Retinal pigment epithelial cell (primary cell): ENCODE measurements at regions not wholly inside any gene's neighbourhood (a gene's known extent, or its start where the extent isn't known, plus 50 kb on each side); places are given as distances from the start of the nearest gene placed in this dataset.
"Not testable (repeated sequence)": the region's sequence is repeated elsewhere in the genome, so short reads cannot be mapped to it uniquely, and the experiment has no call there.

ENCODE experiments used
- DNase-seq: peaks from one replicate; pipeline ENCODE4 v3.0.0-alpha.2; 2010; ENCODE audit warnings: low read depth
- H3K4me3 ChIP-seq: 2 replicates; pipeline ENCODE4 v1.5.1; 2011; ENCODE audit warnings: mild to moderate bottlenecking, low read length, control low read depth, moderate library complexity
- TF ChIP-seq, protein P1 (sequence below): conservative IDR thresholded peaks from 2 replicates; pipeline ENCODE4 v1.5.1; 2011; ENCODE audit warnings: low read depth, low read length, control low read depth, inconsistent platforms

DNA sequence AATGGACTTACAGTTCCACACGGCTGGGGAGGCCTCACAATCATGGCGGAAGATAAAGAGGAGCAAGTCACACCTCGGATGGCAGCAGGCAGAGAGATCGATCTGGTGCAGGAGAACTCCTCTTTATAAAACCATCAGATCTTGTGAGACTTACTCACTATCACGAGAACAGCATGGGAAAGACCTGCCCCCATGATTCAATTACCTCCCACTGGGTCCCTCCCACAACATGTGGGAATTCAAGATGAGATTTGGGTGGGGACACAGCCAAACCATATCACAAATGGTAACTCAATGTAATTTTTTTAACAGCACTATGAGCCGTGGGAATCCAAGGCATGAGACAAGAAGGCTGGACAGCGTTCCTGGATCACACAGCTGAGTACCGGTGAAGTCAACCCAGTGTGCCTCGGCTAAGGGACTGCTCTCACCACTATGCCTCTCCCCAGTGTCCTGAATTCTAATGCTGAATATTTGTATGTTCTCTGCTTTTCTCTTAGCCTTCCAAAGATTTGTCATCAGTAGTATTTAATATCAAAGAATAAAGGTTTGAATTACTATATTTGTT is 84.3 kb downstream of the IRS2 start:
- DNase-seq, H3K4me3 ChIP-seq: not testable (repeated sequence)

DNA sequence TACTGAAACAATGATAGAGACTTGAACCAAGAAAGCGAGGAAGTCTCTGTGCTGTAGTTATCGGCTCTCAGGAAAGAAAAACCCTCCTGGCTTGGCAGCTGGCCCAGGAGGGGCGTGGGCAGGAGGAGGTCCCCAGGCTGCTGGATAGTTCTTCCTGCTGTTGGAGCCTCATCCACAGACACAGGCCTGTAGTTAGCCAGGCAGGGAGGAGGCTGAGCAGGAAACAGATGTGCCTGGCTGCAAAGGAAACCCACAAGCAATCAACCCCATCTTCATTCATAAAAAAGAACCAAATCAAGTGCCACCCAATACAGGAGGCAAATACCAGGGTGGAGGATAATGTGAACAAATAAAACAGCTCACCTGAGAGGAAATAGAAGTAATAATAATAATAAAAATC is 86.2 kb downstream of the IRS2 start:
- no peak for DNase-seq
- TF ChIP-seq, protein P1, sequence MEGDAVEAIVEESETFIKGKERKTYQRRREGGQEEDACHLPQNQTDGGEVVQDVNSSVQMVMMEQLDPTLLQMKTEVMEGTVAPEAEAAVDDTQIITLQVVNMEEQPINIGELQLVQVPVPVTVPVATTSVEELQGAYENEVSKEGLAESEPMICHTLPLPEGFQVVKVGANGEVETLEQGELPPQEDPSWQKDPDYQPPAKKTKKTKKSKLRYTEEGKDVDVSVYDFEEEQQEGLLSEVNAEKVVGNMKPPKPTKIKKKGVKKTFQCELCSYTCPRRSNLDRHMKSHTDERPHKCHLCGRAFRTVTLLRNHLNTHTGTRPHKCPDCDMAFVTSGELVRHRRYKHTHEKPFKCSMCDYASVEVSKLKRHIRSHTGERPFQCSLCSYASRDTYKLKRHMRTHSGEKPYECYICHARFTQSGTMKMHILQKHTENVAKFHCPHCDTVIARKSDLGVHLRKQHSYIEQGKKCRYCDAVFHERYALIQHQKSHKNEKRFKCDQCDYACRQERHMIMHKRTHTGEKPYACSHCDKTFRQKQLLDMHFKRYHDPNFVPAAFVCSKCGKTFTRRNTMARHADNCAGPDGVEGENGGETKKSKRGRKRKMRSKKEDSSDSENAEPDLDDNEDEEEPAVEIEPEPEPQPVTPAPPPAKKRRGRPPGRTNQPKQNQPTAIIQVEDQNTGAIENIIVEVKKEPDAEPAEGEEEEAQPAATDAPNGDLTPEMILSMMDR, result no peak
- no peak overlapping the region for H3K4me3 ChIP-seq

DNA sequence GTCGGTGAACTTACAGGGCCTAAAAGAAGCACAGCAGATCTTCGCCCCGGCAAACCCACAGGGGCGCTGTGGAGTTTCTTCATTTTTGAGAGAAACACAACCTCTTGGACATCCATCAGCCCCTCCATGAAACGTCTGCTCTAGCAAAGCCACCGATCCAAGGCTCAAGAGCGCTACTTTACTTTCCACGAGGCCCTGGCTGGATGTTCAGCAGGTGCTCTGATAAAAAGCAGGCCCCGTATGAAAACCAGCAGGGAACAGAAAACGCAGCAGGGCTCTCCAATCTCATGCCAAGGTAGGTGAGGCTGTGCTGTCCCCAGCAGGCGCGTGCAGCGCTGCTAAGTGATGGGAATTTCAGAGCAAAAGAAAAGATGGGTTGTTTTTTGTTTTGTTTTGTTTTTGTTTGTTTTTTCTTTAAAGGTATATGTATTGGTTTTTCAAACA is 86.7 kb downstream of the IRS2 start:
- TF ChIP-seq, protein P1, result no peak
- H3K4me3 ChIP-seq, result no peak overlapping the region
- DNase-seq, result no peak

DNA sequence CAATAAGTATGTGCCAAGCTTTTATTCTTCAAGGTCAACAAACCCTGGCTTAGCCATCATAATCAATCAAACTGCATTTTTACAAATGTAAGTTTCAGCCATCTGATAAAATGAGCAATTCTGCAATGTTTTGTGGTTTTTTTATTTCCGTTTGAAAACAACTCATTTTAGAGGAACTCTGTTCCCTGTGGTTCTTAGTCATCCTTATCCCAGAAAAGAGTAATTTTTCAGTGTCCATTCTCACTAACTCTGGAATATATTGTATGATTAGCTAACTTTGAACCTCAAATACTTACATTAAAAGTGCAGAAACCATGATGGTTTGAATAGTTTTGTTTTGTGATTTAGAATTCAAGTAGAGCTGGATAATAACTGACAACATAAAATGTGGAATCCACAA is 87.6 kb downstream of the IRS2 start:
- TF ChIP-seq, protein P1, result no peak
- no peak overlapping the region for H3K4me3 ChIP-seq
- no peak for DNase-seq

DNA sequence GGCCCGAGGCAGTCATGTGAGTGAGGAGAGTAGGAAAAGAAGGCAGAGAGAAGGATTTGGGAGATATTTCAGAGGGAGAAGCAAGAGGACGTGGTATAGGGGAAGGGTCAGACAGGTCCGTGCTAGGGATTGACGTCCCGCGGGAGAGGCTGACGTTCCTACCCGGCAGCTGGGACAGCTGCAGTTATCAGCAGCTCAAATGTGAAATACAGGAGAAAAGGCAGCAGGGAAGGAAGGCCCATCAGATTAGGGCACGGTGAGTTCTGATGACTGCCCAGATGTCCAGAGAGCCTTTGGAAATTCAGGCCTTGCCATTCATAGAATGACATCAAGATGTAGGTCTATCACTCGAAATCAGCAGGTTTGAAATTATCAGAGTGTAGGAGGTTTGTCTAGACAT is 88.4 kb downstream of the IRS2 start:
- DNase-seq, result no peak
- no peak overlapping the region for H3K4me3 ChIP-seq
- TF ChIP-seq, protein P1, result no peak

DNA sequence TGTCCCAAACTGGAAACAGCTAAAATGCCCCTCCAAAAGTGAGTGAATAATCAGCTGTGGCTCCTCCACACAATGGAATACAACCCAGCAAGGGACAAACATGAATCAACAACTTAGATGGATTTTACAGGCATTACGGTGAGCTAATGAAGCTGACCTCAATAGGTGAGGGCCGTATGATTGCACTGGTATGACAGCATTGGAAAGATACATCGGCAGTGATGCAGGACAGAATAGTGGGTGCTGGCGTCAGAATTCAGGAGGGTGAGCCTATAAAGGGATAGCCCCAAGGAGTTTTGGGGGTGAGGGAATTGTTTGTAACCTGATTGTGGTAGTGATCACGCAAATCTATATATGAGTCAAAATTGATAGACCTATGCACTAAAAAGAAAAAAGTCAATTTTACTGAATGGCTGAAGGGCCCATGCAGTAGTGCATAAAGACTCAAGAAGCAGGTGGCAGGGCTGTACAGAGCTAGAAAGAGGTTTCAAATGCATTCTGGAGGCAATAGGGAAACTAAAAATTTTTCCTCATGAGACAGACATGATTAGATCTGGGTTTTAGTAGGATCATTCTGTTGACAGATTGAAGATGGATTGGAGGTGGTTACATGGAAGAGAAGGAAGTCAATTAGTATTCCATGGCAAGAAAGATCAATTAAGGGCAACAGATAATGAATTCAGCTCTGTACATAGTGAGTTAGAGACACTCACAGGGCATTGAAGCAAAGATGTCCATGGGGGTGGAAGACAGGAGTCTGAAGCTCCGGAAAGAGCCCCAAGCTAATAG is 90.8 kb downstream of the IRS2 start:
- no peak for DNase-seq
- TF ChIP-seq, protein P1, result no peak
- H3K4me3 ChIP-seq, result no peak overlapping the region

DNA sequence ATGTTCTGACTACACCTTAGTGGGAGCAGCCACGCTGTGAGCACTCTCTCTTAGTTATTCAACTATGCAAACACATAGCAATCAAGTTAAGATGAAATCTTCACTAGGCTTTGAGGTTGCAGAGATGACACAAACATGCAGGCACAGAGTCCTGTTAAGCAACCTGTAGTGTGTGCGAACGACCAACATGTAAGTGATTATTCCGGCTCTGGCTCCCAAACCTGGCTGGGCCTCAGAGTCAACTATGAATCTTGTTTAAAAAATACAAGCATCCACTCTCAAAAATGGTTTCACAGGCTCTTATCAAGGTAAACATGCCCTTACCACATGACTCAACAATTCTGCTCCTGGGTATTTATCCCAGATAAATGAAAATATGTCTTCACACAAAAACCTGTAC is 91.4 kb downstream of the IRS2 start:
- TF ChIP-seq, protein P1, result no peak
- no peak for DNase-seq
- H3K4me3 ChIP-seq, result no peak overlapping the region
